H1 (cell line): ENCODE measurements at regions not wholly inside any gene's neighbourhood (a gene's known extent, or its start where the extent isn't known, plus 50 kb on each side); places are given as distances from the start of the nearest gene placed in this dataset.

Experiments used
- ASH2L ChIP-seq: fragments of 200-600, 300-600 bp; sonication (generic); IDR thresholded peaks from one replicate; pipeline ENCODE4 v1.7.1; 2017; ENCODE audit warnings: low read length
- CTCF ChIP-seq, 3 experiments: IDR thresholded peaks; 1 replicate in 2 of 3; 2 replicates in 1 of 3; pipeline versions ENCODE4 v1.5.1 to v1.6.1; 2011; ENCODE audit warnings: low read length in 3 of 3, mild to moderate bottlenecking in 3 of 3, inconsistent platforms in 2 of 3, low read depth in 1 of 3, moderate library complexity in 1 of 3; ENCODE audit not compliant: insufficient read depth in 1 of 3; ENCODE audit errors: control extremely low read depth in 1 of 3
- EGR1 ChIP-seq: IDR thresholded peaks from 2 replicates; pipeline ENCODE4 v1.6.1; 2011; ENCODE audit warnings: low read depth, low read length, borderline replicate concordance
- KDM4A ChIP-seq: IDR thresholded peaks from one replicate; pipeline ENCODE4 v1.7.1; 2012; ENCODE audit warnings: low read depth, mild to moderate bottlenecking, moderate library complexity, low read length, inconsistent platforms; ENCODE audit not compliant: severe bottlenecking
- RFX5 ChIP-seq: IDR thresholded peaks from 2 replicates; pipeline ENCODE4 v1.6.1; 2011; ENCODE audit warnings: low read depth, low read length, improper control_type of control experiment, borderline replicate concordance

GRCh38 chr14:76921088-76921399 lies 94.8 kb downstream of the LRRC74A start:
- TF ChIP-seq RFX5 (no peak), CTCF (IDR thresholded peaks at IDR 0.05; ENCODE audit: control extremely low read depth in 1 of 3, insufficient read depth in 1 of 3, low read depth in 1 of 3, low read length in 3 of 3) (no peak), ASH2L (no peak), KDM4A (no peak), EGR1 (no peak)
